Subcutaneous abdominal adipose tissue (tissue), 5 donors: ENCODE measurements at regions not wholly inside any gene's neighbourhood (a gene's known extent, or its start where the extent isn't known, plus 50 kb on each side); places are given as distances from the start of the nearest gene placed in this dataset.
A peak's percentile ranks its signal among the peaks of the same experiment; 100 is the strongest.

Experiments
- H3K27ac ChIP-seq: one replicate; pipeline ENCODE4 v1.7.0; 2013; ENCODE audit warnings: low read depth, mild to moderate bottlenecking, inconsistent platforms, low read length, moderate library complexity
- H3K27me3 ChIP-seq, 5 donors: one replicate each; pipeline ENCODE4 v1.7.0; 2013; ENCODE audit warnings: low read length in 5 of 5, inconsistent platforms in 1 of 5; ENCODE audit not compliant: control insufficient read depth in 5 of 5, insufficient read depth in 4 of 5
- H3K36me3 ChIP-seq, 5 donors: one replicate each; pipeline ENCODE4 v1.7.0; 2013; ENCODE audit warnings: low read length in 5 of 5; ENCODE audit not compliant: control insufficient read depth in 5 of 5, insufficient read depth in 5 of 5
- H3K4me1 ChIP-seq, 5 donors: one replicate each; pipeline ENCODE4 v1.7.0; 2013; ENCODE audit warnings: low read length in 5 of 5, mild to moderate bottlenecking in 3 of 5, moderate library complexity in 1 of 5; ENCODE audit not compliant: control insufficient read depth in 5 of 5, insufficient read depth in 5 of 5
- H3K4me3 ChIP-seq, 5 donors: one replicate each; pipeline ENCODE4 v1.7.0; 2013; ENCODE audit warnings: low read length in 5 of 5, low read depth in 1 of 5
- H3K9ac ChIP-seq, 5 donors: one replicate each; pipeline ENCODE4 v1.7.0; 2013; ENCODE audit warnings: low read length in 5 of 5, mild to moderate bottlenecking in 4 of 5, moderate library complexity in 3 of 5
- H3K9me3 ChIP-seq, 5 donors: one replicate each; pipeline ENCODE4 v1.7.0; 2013; ENCODE audit warnings: low read length in 5 of 5; ENCODE audit not compliant: control insufficient read depth in 5 of 5
- donor health status: healthy.
- donor health status: healthy.
- donor health status: healthy.
- donor health status: healthy.
- donor health status: healthy.

- no peak overlapping the region for H3K9ac ChIP-seq
- H3K4me1 ChIP-seq: peaks cover 0 to 10% (median 0%) of the 10 kb centered on the region in 5 donors
- no peak overlapping the region for H3K27ac ChIP-seq
- no peak overlapping the region for H3K4me3 ChIP-seq
- H3K36me3 ChIP-seq: no peaks in the 10 kb centered on the region
- H3K27me3 ChIP-seq: no peaks in the 10 kb centered on the region
- no peaks in the 10 kb centered on the region for H3K9me3 ChIP-seq
Observed at GRCh38 chr10:32131388-32131787, 75.2 kb upstream of the KIF5B start.

- Histone ChIP-seq H3K9ac (no peak overlapping the region), H3K27ac (no peak overlapping the region)
Observed at GRCh38 chr10:32130788-32131187, 74.6 kb upstream of the KIF5B start.

GRCh38 chr10:32125023-32125422, 68.8 kb upstream of the KIF5B start:
- H3K9me3 ChIP-seq: peaks cover 0 to 10% (median 6%) of the 10 kb centered on the region in 5 donors
- no peak overlapping the region for H3K4me3 ChIP-seq
- no peak overlapping the region for H3K27ac ChIP-seq
- no peak overlapping the region for H3K9ac ChIP-seq
- peaks cover 0 to 13% (median 7%) of the 10 kb centered on the region in 5 donors for H3K4me1 ChIP-seq
- H3K27me3 ChIP-seq: no peaks in the 10 kb centered on the region
- no peaks in the 10 kb centered on the region for H3K36me3 ChIP-seq

More at GRCh38 chr10:32130788-32131187, 74.6 kb upstream of the KIF5B start:
- Histone ChIP-seq H3K27me3 (no peaks in the 10 kb centered on the region), H3K4me3 (no peak overlapping the region), H3K9me3 (no peaks in the 10 kb centered on the region), H3K4me1 (peaks cover 0 to 10% (median 0%) of the 10 kb centered on the region in 5 donors), H3K36me3 (no peaks in the 10 kb centered on the region)

GRCh38 chr10:32123021-32123420, 66.8 kb upstream of the KIF5B start:
- Histone ChIP-seq H3K9me3 (peaks cover 0 to 10% (median 6%) of the 10 kb centered on the region in 5 donors), H3K4me1 (peaks cover 0 to 13% (median 7%) of the 10 kb centered on the region in 5 donors)

GRCh38 chr10:32121648-32122047, 65.4 kb upstream of the KIF5B start:
- Histone ChIP-seq H3K9ac (no peak overlapping the region), H3K36me3 (no peaks in the 10 kb centered on the region), H3K4me3 (no peak overlapping the region), H3K4me1 (peaks cover 0 to 13% (median 7%) of the 10 kb centered on the region in 5 donors), H3K27me3 (no peaks in the 10 kb centered on the region), H3K27ac (no peak overlapping the region), H3K9me3 (peaks cover 0 to 10% (median 6%) of the 10 kb centered on the region in 5 donors)

More at GRCh38 chr10:32123021-32123420, 66.8 kb upstream of the KIF5B start:
- Histone ChIP-seq H3K36me3 (no peaks in the 10 kb centered on the region), H3K9ac (no peak overlapping the region), H3K27me3 (no peaks in the 10 kb centered on the region), H3K4me3 (no peak overlapping the region), H3K27ac (no peak overlapping the region)

GRCh38 chr10:32120147-32120546, 63.9 kb upstream of the KIF5B start:
- H3K4me1 ChIP-seq: peaks cover 0 to 7% (median 6%) of the 10 kb centered on the region in 5 donors
- H3K27me3 ChIP-seq: no peaks in the 10 kb centered on the region
- H3K27ac ChIP-seq: no peak overlapping the region
- no peak overlapping the region for H3K4me3 ChIP-seq
- peaks cover 0 to 10% (median 7%) of the 10 kb centered on the region in 5 donors for H3K9me3 ChIP-seq
- no peaks in the 10 kb centered on the region for H3K36me3 ChIP-seq
- no peak overlapping the region for H3K9ac ChIP-seq

- no peak overlapping the region for H3K27ac ChIP-seq
- H3K9ac ChIP-seq: no peak overlapping the region
- H3K27me3 ChIP-seq: no peaks in the 10 kb centered on the region
- peaks cover 0 to 13% (median 5%) of the 10 kb centered on the region in 5 donors for H3K4me1 ChIP-seq
- H3K36me3 ChIP-seq: no peaks in the 10 kb centered on the region
- peaks cover 0 to 4% (median 0%) of the 10 kb centered on the region in 5 donors for H3K9me3 ChIP-seq
- no peak overlapping the region for H3K4me3 ChIP-seq
Observed at GRCh38 chr10:32114508-32114907, 58.3 kb upstream of the KIF5B start.

GRCh38 chr10:32112055-32112454, 55.8 kb upstream of the KIF5B start:
- H3K27me3 ChIP-seq: no peaks in the 10 kb centered on the region
- peaks cover 0 to 4% (median 0%) of the 10 kb centered on the region in 5 donors for H3K9me3 ChIP-seq
- peak overlapping the region; percentile 66 for H3K27ac ChIP-seq
- H3K4me3 ChIP-seq: no peak overlapping the region
- no peaks in the 10 kb centered on the region for H3K36me3 ChIP-seq
- H3K4me1 ChIP-seq: peaks cover 0 to 13% (median 5%) of the 10 kb centered on the region in 5 donors
- no peak overlapping the region for H3K9ac ChIP-seq

GRCh38 chr10:32111585-32111984, 55.4 kb upstream of the KIF5B start:
- Histone ChIP-seq H3K9me3 (peaks cover 0 to 4% (median 0%) of the 10 kb centered on the region in 5 donors), H3K27me3 (no peaks in the 10 kb centered on the region), H3K4me3 (no peak overlapping the region), H3K9ac (no peak overlapping the region), H3K36me3 (no peaks in the 10 kb centered on the region), H3K4me1 (peaks cover 0 to 13% (median 5%) of the 10 kb centered on the region in 5 donors), H3K27ac (peak overlapping the region; percentile 41)

- Histone ChIP-seq H3K4me1 (peaks cover 0 to 13% (median 5%) of the 10 kb centered on the region in 5 donors), H3K27me3 (no peaks in the 10 kb centered on the region), H3K9ac (no peak overlapping the region)
Observed at GRCh38 chr10:32110790-32111189, 54.6 kb upstream of the KIF5B start.

More at GRCh38 chr10:32110790-32111189, 54.6 kb upstream of the KIF5B start:
- no peak overlapping the region for H3K4me3 ChIP-seq
- peaks cover 0 to 4% (median 0%) of the 10 kb centered on the region in 5 donors for H3K9me3 ChIP-seq
- H3K27ac ChIP-seq: no peak overlapping the region
- H3K36me3 ChIP-seq: no peaks in the 10 kb centered on the region
